H9 (cell line): ENCODE measurements at regions not wholly inside any gene's neighbourhood (a gene's known extent, or its start where the extent isn't known, plus 50 kb on each side); places are given as distances from the start of the nearest gene placed in this dataset.
"Not testable (repeated sequence)": the region's sequence is repeated elsewhere in the genome, so short reads cannot be mapped to it uniquely, and the experiment has no call there.

Experiments
- DNase-seq: peaks from one replicate; pipeline ENCODE4 v3.0.0-alpha.2; 2017
- H2AFZ ChIP-seq: one replicate; pipeline ENCODE4 v1.6.1; 2013; ENCODE audit warnings: mild to moderate bottlenecking, low read length, control low read depth, moderate library complexity
- H2AK5ac ChIP-seq: 2 replicates; pipeline ENCODE4 v1.6.1; 2013; ENCODE audit warnings: low read length, control low read depth, mixed read lengths; ENCODE audit not compliant: insufficient read length
- H2BK120ac ChIP-seq: one replicate; pipeline ENCODE4 v1.6.1; 2013; ENCODE audit warnings: low read depth, mild to moderate bottlenecking, low read length, control low read depth, inconsistent platforms; ENCODE audit not compliant: poor library complexity, severe bottlenecking
- H2BK12ac ChIP-seq: 2 replicates; pipeline ENCODE4 v1.6.1; 2013; ENCODE audit warnings: low read length, control low read depth, mixed read lengths, low read depth; ENCODE audit not compliant: insufficient read length
- H2BK15ac ChIP-seq: 2 replicates; pipeline ENCODE4 v1.6.1; 2013; ENCODE audit warnings: low read depth, low read length, control low read depth
- H2BK20ac ChIP-seq: one replicate; pipeline ENCODE4 v1.6.1; 2013; ENCODE audit warnings: low read depth, mild to moderate bottlenecking, low read length, control low read depth, inconsistent platforms; ENCODE audit not compliant: poor library complexity, severe bottlenecking
- H2BK5ac ChIP-seq: 2 replicates; pipeline ENCODE4 v1.6.1; 2013; ENCODE audit warnings: low read length, control low read depth, mixed read lengths; ENCODE audit not compliant: insufficient read length
- H3K14ac ChIP-seq: 2 replicates; pipeline ENCODE4 v1.6.1; 2013; ENCODE audit warnings: low read length, control low read depth; ENCODE audit not compliant: insufficient read depth
- H3K18ac ChIP-seq: 2 replicates; pipeline ENCODE4 v1.6.1; 2013; ENCODE audit warnings: low read depth, mild to moderate bottlenecking, mixed read lengths, low read length, control low read depth; ENCODE audit not compliant: insufficient read length
- H3K23ac ChIP-seq: 2 replicates; pipeline ENCODE4 v1.6.1; 2013; ENCODE audit warnings: low read length, control low read depth, mixed read lengths, low read depth; ENCODE audit not compliant: insufficient read length
- H3K23me2 ChIP-seq: 2 replicates; pipeline ENCODE4 v1.6.1; 2013; ENCODE audit warnings: low read depth, mild to moderate bottlenecking, mixed read lengths, low read length, control low read depth; ENCODE audit not compliant: insufficient read length, poor library complexity, severe bottlenecking
- H3K27ac ChIP-seq: 2 replicates; pipeline ENCODE4 v1.5.1; 2013; ENCODE audit warnings: low read length, control low read depth, mixed read lengths, low read depth; ENCODE audit not compliant: insufficient read length
- H3K27me3 ChIP-seq: 2 replicates; pipeline ENCODE4 v1.6.1; 2013; ENCODE audit warnings: low read length, control low read depth, inconsistent platforms; ENCODE audit not compliant: insufficient read depth
- H3K4ac ChIP-seq: 2 replicates; pipeline ENCODE4 v1.6.1; 2013; ENCODE audit warnings: low read depth, mild to moderate bottlenecking, control low read depth, inconsistent platforms, low read length, moderate library complexity
- H3K4me1 ChIP-seq: 2 replicates; pipeline ENCODE4 v1.6.1; 2013; ENCODE audit warnings: low read length, control low read depth, inconsistent platforms; ENCODE audit not compliant: insufficient read depth
- H3K4me2 ChIP-seq: 2 replicates; pipeline ENCODE4 v1.6.1; 2013; ENCODE audit warnings: low read length, control low read depth, mixed read lengths; ENCODE audit not compliant: insufficient read length, insufficient read depth
- H3K56ac ChIP-seq: 2 replicates; pipeline ENCODE4 v1.6.1; 2013; ENCODE audit warnings: low read depth, mild to moderate bottlenecking, mixed read lengths, low read length, control low read depth; ENCODE audit not compliant: insufficient read length
- H3K79me1 ChIP-seq: 2 replicates; pipeline ENCODE4 v1.6.1; 2013; ENCODE audit warnings: low read depth, mild to moderate bottlenecking, moderate library complexity, low read length, control low read depth, inconsistent platforms; ENCODE audit not compliant: insufficient read depth, poor library complexity, severe bottlenecking
- H3K79me2 ChIP-seq: 2 replicates; pipeline ENCODE4 v1.6.1; 2013; ENCODE audit warnings: low read length, control low read depth, inconsistent platforms; ENCODE audit not compliant: insufficient read depth
- H3K9ac ChIP-seq: 2 replicates; pipeline ENCODE4 v1.6.1; 2013; ENCODE audit warnings: low read length, control low read depth, mixed read lengths; ENCODE audit not compliant: insufficient read length; ENCODE audit errors: extremely low read depth
- H3K9me3 ChIP-seq: one replicate; pipeline ENCODE4 v1.6.1; 2013; ENCODE audit warnings: low read depth, low read length, inconsistent platforms; ENCODE audit not compliant: control insufficient read depth
- H3T11ph ChIP-seq: one replicate; pipeline ENCODE4 v1.6.1; 2013; ENCODE audit warnings: mild to moderate bottlenecking, low read length, control low read depth, inconsistent platforms
- H4K20me1 ChIP-seq: one replicate; pipeline ENCODE4 v1.6.1; 2013; ENCODE audit not compliant: control insufficient read depth, insufficient read length, insufficient read depth
- H4K5ac ChIP-seq: 2 replicates; pipeline ENCODE4 v1.6.1; 2013; ENCODE audit warnings: low read depth, mild to moderate bottlenecking, mixed read lengths, low read length, control low read depth; ENCODE audit not compliant: insufficient read length
- H4K8ac ChIP-seq: replicated peaks from 2 replicates; pipeline ENCODE4 v1.6.1; 2013; ENCODE audit warnings: low read length, control low read depth, mixed read lengths, low read depth; ENCODE audit not compliant: insufficient read length
- H4K91ac ChIP-seq: 2 replicates; pipeline ENCODE4 v1.6.1; 2013; ENCODE audit warnings: low read depth, mild to moderate bottlenecking, moderate library complexity, mixed read lengths, low read length, control low read depth; ENCODE audit not compliant: insufficient read length
- H3K27ac Mint-ChIP-seq, 3 experiments: 2 replicates in 2 of 3; 3 replicates in 1 of 3; pipeline ENCODE4 v1.8.0; 2020 to 2021; ENCODE audit warnings: mixed read lengths in 3 of 3, mild to moderate bottlenecking in 1 of 3, moderate library complexity in 1 of 3
- H3K27me3 Mint-ChIP-seq: 2 replicates; pipeline ENCODE4 v1.8.0; 2021; ENCODE audit warnings: low read depth, mild to moderate bottlenecking, moderate library complexity, mixed read lengths
- H3K36me3 Mint-ChIP-seq, 3 experiments: 2 replicates in 2 of 3; 3 replicates in 1 of 3; pipeline ENCODE4 v1.8.0; 2020 to 2021; ENCODE audit warnings: low read depth in 3 of 3, mixed read lengths in 3 of 3; ENCODE audit not compliant: insufficient read depth in 1 of 3
- H3K4me1 Mint-ChIP-seq, 2 experiments: 2 replicates each; pipeline ENCODE4 v1.8.0; 2020; ENCODE audit warnings: mixed read lengths in 2 of 2
- H3K4me3 Mint-ChIP-seq, 2 experiments: 2 replicates in 1 of 2; 3 replicates in 1 of 2; pipeline ENCODE4 v1.8.0; 2020 to 2021; ENCODE audit warnings: mild to moderate bottlenecking in 2 of 2, mixed read lengths in 2 of 2, moderate library complexity in 1 of 2
- H3K9me3 Mint-ChIP-seq, 2 experiments: 2 replicates in 1 of 2; 3 replicates in 1 of 2; pipeline ENCODE4 v1.8.0; 2020; ENCODE audit warnings: mild to moderate bottlenecking in 2 of 2, mixed read lengths in 2 of 2, moderate library complexity in 1 of 2
- WGBS: extraction: QIAGEN DNeasy Blood & Tissue Kit; methylation state at CpG from one replicate; pipeline ENCODE4 v1.1.7; 2013; ENCODE audit warnings: missing lambda C conversion rate, low lambda C conversion rate, mixed read lengths; ENCODE audit not compliant: insufficient read length; ENCODE audit errors: extremely low coverage; 5-methylcytosine and 5-hydroxymethylcytosine counted together
- TF ChIP-seq, protein P1 (sequence below): fragments of 200-600 bp; sonication (generic); conservative IDR thresholded peaks from 3 replicates; pipeline ENCODE4 v1.8.0; 2021; ENCODE audit warnings: antibody characterized with exemption, mild to moderate bottlenecking

DNA sequence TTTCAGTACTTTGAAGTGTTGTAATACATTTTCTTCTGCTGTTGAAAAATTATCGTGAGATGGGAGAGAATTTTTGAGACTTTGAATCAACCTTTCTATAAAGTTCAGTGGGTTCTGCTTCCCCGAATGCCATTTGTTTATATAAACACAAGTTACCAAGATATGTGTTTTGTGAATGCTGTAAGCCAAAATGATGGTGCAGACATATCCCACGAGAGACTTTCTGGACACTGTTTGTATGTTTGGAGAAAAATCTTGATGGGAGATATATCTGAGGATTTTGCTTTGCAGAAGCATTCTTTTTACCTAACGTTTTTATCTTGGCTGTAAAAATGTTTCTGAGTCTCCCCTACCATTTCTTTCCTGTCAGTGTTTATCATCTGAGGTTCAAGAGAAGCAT is 526.6 kb upstream of the ZNF717 start:
- Histone ChIP-seq H3K27me3 (no peaks in the 10 kb centered on the region), H3K79me1 (no peaks in the 10 kb centered on the region), H3K23ac (no peak overlapping the region), H3K18ac (no peak overlapping the region), H3K9ac (no peak overlapping the region), H4K91ac (no peak overlapping the region), H3K9me3 (no peaks in the 10 kb centered on the region), H3K4me1 (no peaks in the 10 kb centered on the region), H2BK12ac (no peak overlapping the region), H3K4me2 (no peak overlapping the region), H3K14ac (no peak overlapping the region), H2AK5ac (no peak overlapping the region), H3K79me2 (no peaks in the 10 kb centered on the region), H2AFZ (no peak overlapping the region), H4K5ac (no peak overlapping the region), H4K8ac (no peak overlapping the region), H4K20me1 (no peaks in the 10 kb centered on the region), H2BK120ac (no peak overlapping the region), H3T11ph (no peak overlapping the region), H3K27ac (no peak overlapping the region), H3K23me2 (no peaks in the 10 kb centered on the region), H2BK5ac (no peak overlapping the region), H3K56ac (no peak overlapping the region), H2BK20ac (no peak overlapping the region), H2BK15ac (no peak overlapping the region), H3K4ac (no peak overlapping the region)
- Mint-ChIP-seq H3K27me3 (no peaks in the 10 kb centered on the region), H3K4me1 (peaks cover 3 to 12% of the 10 kb centered on the region in 2 experiments; a peak in 2 of 4 replicates), H3K36me3 (peaks cover 2 to 14% (median 8%) of the 10 kb centered on the region in 3 experiments; a peak in 4 of 7 replicates), H3K9me3 (peaks cover 7 to 12% of the 10 kb centered on the region in 2 experiments), H3K4me3 (no peak overlapping the region), H3K27ac (no peak overlapping the region)
- WGBS = no CpG with 5 or more reads among the region's 4 CpGs
- TF ChIP-seq, protein P1, sequence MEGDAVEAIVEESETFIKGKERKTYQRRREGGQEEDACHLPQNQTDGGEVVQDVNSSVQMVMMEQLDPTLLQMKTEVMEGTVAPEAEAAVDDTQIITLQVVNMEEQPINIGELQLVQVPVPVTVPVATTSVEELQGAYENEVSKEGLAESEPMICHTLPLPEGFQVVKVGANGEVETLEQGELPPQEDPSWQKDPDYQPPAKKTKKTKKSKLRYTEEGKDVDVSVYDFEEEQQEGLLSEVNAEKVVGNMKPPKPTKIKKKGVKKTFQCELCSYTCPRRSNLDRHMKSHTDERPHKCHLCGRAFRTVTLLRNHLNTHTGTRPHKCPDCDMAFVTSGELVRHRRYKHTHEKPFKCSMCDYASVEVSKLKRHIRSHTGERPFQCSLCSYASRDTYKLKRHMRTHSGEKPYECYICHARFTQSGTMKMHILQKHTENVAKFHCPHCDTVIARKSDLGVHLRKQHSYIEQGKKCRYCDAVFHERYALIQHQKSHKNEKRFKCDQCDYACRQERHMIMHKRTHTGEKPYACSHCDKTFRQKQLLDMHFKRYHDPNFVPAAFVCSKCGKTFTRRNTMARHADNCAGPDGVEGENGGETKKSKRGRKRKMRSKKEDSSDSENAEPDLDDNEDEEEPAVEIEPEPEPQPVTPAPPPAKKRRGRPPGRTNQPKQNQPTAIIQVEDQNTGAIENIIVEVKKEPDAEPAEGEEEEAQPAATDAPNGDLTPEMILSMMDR = no peak
- DNase-seq = no peak

DNA sequence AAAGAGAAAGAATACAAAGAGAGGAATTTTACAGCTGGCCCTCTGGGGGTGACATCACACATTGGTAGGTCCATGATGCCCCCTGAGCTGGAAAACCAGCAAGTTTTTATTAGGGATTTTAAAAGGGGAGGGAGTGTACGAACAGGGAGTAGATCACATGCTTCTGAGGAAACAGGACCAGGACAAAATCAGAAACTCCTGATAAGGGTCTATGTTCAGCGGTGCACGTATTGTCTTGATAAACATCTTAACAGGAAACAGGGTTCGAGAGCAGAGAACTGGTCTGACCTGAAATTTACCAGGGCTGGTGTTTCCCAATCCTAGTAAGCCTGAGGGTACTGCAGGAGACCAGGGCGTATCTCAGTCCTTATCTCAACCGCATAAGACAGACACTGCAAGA is 530.6 kb upstream of the ZNF717 start:
- H2BK120ac ChIP-seq, H3K79me1 ChIP-seq, H3K4ac ChIP-seq, H3K4me1 ChIP-seq, DNase-seq, H4K5ac ChIP-seq, H2AK5ac ChIP-seq, H2BK5ac ChIP-seq, H3K9ac ChIP-seq, H3K9me3 ChIP-seq, H4K91ac ChIP-seq, H3K23ac ChIP-seq, H2AFZ ChIP-seq, H4K20me1 ChIP-seq, H2BK15ac ChIP-seq, H3T11ph ChIP-seq, H3K23me2 ChIP-seq, H3K56ac ChIP-seq, H3K4me2 ChIP-seq, H3K27ac ChIP-seq, H3K14ac ChIP-seq, H3K4me3 Mint-ChIP-seq, H2BK12ac ChIP-seq, H3K27me3 Mint-ChIP-seq, H3K18ac ChIP-seq, H3K27ac Mint-ChIP-seq, H3K27me3 ChIP-seq, H3K79me2 ChIP-seq, H4K8ac ChIP-seq, H2BK20ac ChIP-seq, H3K4me1 Mint-ChIP-seq: not testable (repeated sequence)
- WGBS = no CpG with 5 or more reads among the region's 6 CpGs
- peaks cover 7 to 12% of the 10 kb centered on the region in 2 experiments for H3K9me3 Mint-ChIP-seq
- peaks cover 3 to 14% (median 8%) of the 10 kb centered on the region in 3 experiments; a peak in 5 of 7 replicates for H3K36me3 Mint-ChIP-seq
